Gastrocnemius medialis (tissue), 4 donors: ENCODE measurements at regions not wholly inside any gene's neighbourhood (a gene's known extent, or its start where the extent isn't known, plus 50 kb on each side); places are given as distances from the start of the nearest gene placed in this dataset.

Source experiments
- ATAC-seq, 2 donors: fragments of 150-250 bp; one replicate each; pipeline ENCODE4 v1.9.1; 2016
- DNase-seq, 2 donors: peaks; one replicate each; pipeline ENCODE4 v3.0.0-alpha.2; 2019
- H3K27ac ChIP-seq, 4 donors: fragments of 200-600 bp; sonication (generic); 1 replicate in 1 of 4; 2 replicates in 3 of 4; pipeline ENCODE4 v1.5.1; 2016 to 2018; ENCODE audit warnings: mild to moderate bottlenecking in 2 of 4, moderate library complexity in 1 of 4
- H3K27me3 ChIP-seq, 3 donors: fragments of 200-600 bp; sonication (generic) in 2 of 3; 1 replicate in 1 of 3; 2 replicates in 2 of 3; pipeline versions ENCODE4 v1.5.1 to v1.6.0; 2016 to 2019; ENCODE audit warnings: mild to moderate bottlenecking in 1 of 3, moderate library complexity in 1 of 3
- H3K36me3 ChIP-seq, 2 donors: fragments of 200-600 bp; sonication (generic) in 1 of 2; one replicate each; pipeline ENCODE4 v1.5.1; 2017 to 2018
- H3K4me1 ChIP-seq, 2 donors: fragments of 200-600 bp; sonication (generic) in 1 of 2; one replicate each; pipeline ENCODE4 v1.5.1; 2016 to 2017; ENCODE audit warnings: mild to moderate bottlenecking in 2 of 2
- H3K4me3 ChIP-seq, 4 donors: fragments of 200-600 bp; sonication (generic) in 3 of 4; 1 replicate in 1 of 4; 2 replicates in 3 of 4; pipeline ENCODE4 v1.5.1; 2016 to 2019; ENCODE audit warnings: mild to moderate bottlenecking in 2 of 4
- H3K9me3 ChIP-seq, 3 donors: fragments of 200-600 bp; sonication (generic) in 2 of 3; 1 replicate in 1 of 3; 2 replicates in 2 of 3; pipeline ENCODE4 v1.5.1; 2016 to 2019
- POLR2A ChIP-seq, 2 donors: fragments of 450-650 bp; IDR thresholded peaks; one replicate each; pipeline ENCODE4 v1.6.1; 2017; ENCODE audit warnings: antibody characterized with exemption in 2 of 2, mild to moderate bottlenecking in 2 of 2, moderate library complexity in 2 of 2
- in situ Hi-C, 4 donors: fragments of 200-750 bp; cut with MboI; loops; one replicate each; pipeline versions ENCODE4 v1.15.0 to v1.8.0; 2017; ENCODE audit warnings: low sequenced_read_pairs in 4 of 4
- intact Hi-C: fragments of 100-400 bp; cut with DNase I; formaldehyde crosslinking; loops from one replicate; pipeline ENCODE4 v1.15.1; 2023; ENCODE audit warnings: low total_unique reads
- TF ChIP-seq, protein P1 (sequence below), 5 experiments: fragments of 450-650 bp in 3 of 5; fragments of 200-600 bp in 2 of 5; sonication (generic) in 2 of 5; IDR thresholded peaks in 4 of 5; conservative IDR thresholded peaks in 1 of 5; 1 replicate in 4 of 5; 2 replicates in 1 of 5; pipeline ENCODE4 v1.5.1; 2016 to 2019; ENCODE audit warnings: antibody characterized with exemption in 5 of 5, mild to moderate bottlenecking in 3 of 5, moderate library complexity in 3 of 5

DNA sequence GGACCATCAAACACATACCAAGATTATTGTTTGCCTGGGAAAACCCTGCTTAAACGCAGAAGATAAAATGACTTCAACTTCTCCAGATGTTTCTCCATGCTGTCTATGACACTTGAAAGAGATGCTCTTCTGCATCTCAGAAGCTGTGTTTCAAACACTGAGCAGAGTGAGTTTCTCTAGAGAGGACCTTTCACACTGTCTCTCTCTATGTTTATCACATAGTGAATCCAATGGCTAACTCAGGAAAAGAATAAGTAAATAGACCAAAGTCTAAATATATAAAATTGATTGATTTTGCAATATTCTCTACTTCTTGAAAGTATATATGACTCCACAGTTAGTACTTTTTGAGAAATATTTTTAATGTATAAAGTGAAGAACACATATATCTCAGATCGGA, 325.6 kb upstream of the USP15 start:
- no peaks in the 10 kb centered on the region for H3K36me3 ChIP-seq
- H3K27me3 ChIP-seq = no peaks in the 10 kb centered on the region
- no peaks in the 10 kb centered on the region for H3K4me1 ChIP-seq
- no peak for TF ChIP-seq POLR2A (IDR thresholded peaks at IDR 0.05)
- TF ChIP-seq, protein P1, sequence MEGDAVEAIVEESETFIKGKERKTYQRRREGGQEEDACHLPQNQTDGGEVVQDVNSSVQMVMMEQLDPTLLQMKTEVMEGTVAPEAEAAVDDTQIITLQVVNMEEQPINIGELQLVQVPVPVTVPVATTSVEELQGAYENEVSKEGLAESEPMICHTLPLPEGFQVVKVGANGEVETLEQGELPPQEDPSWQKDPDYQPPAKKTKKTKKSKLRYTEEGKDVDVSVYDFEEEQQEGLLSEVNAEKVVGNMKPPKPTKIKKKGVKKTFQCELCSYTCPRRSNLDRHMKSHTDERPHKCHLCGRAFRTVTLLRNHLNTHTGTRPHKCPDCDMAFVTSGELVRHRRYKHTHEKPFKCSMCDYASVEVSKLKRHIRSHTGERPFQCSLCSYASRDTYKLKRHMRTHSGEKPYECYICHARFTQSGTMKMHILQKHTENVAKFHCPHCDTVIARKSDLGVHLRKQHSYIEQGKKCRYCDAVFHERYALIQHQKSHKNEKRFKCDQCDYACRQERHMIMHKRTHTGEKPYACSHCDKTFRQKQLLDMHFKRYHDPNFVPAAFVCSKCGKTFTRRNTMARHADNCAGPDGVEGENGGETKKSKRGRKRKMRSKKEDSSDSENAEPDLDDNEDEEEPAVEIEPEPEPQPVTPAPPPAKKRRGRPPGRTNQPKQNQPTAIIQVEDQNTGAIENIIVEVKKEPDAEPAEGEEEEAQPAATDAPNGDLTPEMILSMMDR (IDR thresholded peaks at IDR 0.05 in 4 of 5, conservative IDR thresholded peaks at IDR 0.05 in 1 of 5) = no peak
- no peak overlapping the region for H3K4me3 ChIP-seq
- ATAC-seq (no peak), DNase-seq (no peak)
- H3K27ac ChIP-seq = no peak overlapping the region
- no peaks in the 10 kb centered on the region for H3K9me3 ChIP-seq
- intact Hi-C loops (no loop called here), in situ Hi-C loops (no loop called here)

DNA sequence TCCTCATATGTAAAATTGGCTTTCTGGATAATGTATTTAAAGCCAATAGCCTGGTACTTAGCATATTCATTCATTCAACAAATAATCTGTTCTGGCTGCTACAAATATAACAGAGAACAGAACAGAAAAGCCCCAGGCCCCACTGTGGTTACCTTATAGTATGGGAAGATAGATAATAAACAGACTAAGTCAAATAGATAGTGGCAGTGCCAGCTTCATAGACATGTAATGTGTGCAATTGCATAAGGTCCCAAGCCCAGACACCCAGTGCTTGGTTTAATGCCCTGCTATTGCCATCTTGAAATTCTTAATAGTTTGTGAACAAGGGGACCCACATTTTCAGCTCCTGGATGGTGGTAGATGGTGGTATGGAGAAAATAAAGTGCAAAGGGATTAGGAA, 320.2 kb upstream of the USP15 start:
- TF ChIP-seq, protein P1 (IDR thresholded peaks at IDR 0.05 in 4 of 5, conservative IDR thresholded peaks at IDR 0.05 in 1 of 5) = no peak
- TF ChIP-seq POLR2A (IDR thresholded peaks at IDR 0.05) = no peak
- in situ Hi-C loops = no loop called here
- no peak for DNase-seq
- no peak overlapping the region for H3K4me3 ChIP-seq
- no peaks in the 10 kb centered on the region for H3K4me1 ChIP-seq
- H3K36me3 ChIP-seq = no peaks in the 10 kb centered on the region
- H3K27ac ChIP-seq = no peak overlapping the region
- no peak for ATAC-seq
- intact Hi-C loops = no loop called here
- H3K27me3 ChIP-seq = no peaks in the 10 kb centered on the region
- no peaks in the 10 kb centered on the region for H3K9me3 ChIP-seq

DNA sequence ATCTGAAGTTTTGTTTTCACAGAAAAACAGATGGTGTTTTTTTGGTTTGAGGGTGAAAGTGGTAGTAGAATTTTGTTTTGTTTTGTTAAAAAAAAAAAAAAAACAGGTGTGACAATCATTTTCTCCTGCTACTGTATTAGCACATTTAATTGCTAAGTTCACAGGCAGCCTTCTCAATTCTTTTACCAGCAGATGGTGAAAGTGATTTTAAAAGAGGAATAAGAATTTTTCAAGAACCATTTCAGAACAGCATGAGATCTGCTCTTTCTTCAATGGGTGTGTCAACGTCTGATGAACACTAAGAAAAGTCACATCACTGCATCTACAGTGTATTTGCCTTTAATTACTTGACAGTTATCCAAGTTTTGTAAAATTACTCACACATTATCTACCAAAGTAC, 303.7 kb upstream of the USP15 start:
- in situ Hi-C loops = no loop called here

DNA sequence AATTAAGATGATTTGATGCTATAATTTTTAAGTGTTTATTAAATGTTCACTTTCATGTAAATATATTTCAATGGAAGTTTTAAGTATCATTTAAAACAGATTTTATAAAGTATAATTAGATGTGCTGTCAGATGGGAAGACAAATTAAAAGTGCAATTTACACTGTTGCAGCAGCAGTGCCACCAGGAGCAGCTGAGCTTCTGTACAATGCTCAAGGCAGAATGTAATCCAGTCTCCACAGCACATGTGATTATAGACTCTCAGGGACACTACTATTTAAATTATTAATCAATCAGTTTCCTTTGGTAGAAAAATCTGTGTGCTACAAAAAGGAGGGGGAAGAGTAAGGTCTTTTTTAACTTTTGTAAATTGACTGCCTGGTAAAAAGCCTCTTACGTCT, 285.7 kb upstream of the USP15 start:
- no peak for ATAC-seq

More for the DNA sequence above, 303.7 kb upstream of the USP15 start:
- DNase-seq (no peak), ATAC-seq (no peak)
- TF ChIP-seq POLR2A (IDR thresholded peaks at IDR 0.05) = no peak
- TF ChIP-seq, protein P1 (IDR thresholded peaks at IDR 0.05 in 4 of 5, conservative IDR thresholded peaks at IDR 0.05 in 1 of 5) = no peak
- Histone ChIP-seq H3K9me3 (no peaks in the 10 kb centered on the region), H3K27ac (no peak overlapping the region), H3K4me1 (no peaks in the 10 kb centered on the region), H3K4me3 (no peak overlapping the region), H3K27me3 (no peaks in the 10 kb centered on the region), H3K36me3 (no peaks in the 10 kb centered on the region)
- intact Hi-C loops = no loop called here

DNA sequence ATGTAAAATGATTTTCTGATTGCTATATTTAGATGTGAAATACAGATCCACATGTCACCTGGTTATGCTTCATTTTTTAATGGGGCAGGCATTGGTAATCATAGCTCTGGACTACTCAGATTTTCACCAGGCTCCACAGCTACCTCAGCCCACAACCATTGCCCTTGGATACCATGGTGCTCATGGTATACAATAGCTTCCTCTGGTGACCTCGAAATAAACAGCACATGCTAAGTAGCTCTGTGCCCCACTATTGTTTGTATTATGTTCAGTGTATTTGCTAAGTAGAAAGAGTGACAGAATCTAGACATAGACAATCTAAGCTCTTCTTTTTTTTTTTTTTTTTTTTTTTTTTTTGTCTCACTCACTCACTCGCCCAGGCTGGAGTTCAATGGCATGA, 274.4 kb upstream of the USP15 start:
- Histone ChIP-seq H3K4me1 (no peaks in the 10 kb centered on the region), H3K27ac (no peak overlapping the region), H3K9me3 (no peaks in the 10 kb centered on the region), H3K4me3 (no peak overlapping the region), H3K27me3 (no peaks in the 10 kb centered on the region), H3K36me3 (no peaks in the 10 kb centered on the region)
- TF ChIP-seq POLR2A (IDR thresholded peaks at IDR 0.05) = no peak
- TF ChIP-seq, protein P1 (IDR thresholded peaks at IDR 0.05 in 4 of 5, conservative IDR thresholded peaks at IDR 0.05 in 1 of 5) = no peak
- DNase-seq = no peak
- intact Hi-C loops (no loop called here), in situ Hi-C loops (no loop called here)
- no peak for ATAC-seq

More for the DNA sequence above, 285.7 kb upstream of the USP15 start:
- intact Hi-C loops = no loop called here
- DNase-seq = no peak
- Histone ChIP-seq H3K27ac (no peak overlapping the region), H3K9me3 (no peaks in the 10 kb centered on the region), H3K27me3 (no peaks in the 10 kb centered on the region), H3K4me1 (no peaks in the 10 kb centered on the region), H3K4me3 (no peak overlapping the region), H3K36me3 (no peaks in the 10 kb centered on the region)
- in situ Hi-C loops = no loop called here
- TF ChIP-seq, protein P1 (IDR thresholded peaks at IDR 0.05 in 4 of 5, conservative IDR thresholded peaks at IDR 0.05 in 1 of 5) = no peak
- TF ChIP-seq POLR2A (IDR thresholded peaks at IDR 0.05) = no peak
